ENCODE measurements at regions not wholly inside any gene's neighbourhood (a gene's known extent, or its start where the extent isn't known, plus 50 kb on each side); places are given as distances from the start of the nearest gene placed in this dataset.
"Not testable (repeated sequence)": the region's sequence is repeated elsewhere in the genome, so short reads cannot be mapped to it uniquely, and the experiment has no call there.

GRCh38 chr12:53872367-53872766, 66.3 kb upstream of the HOXC13 start:
- no peak for DNase-seq (ENCODE audit: low read depth)

GRCh38 chr12:53877961-53878360, 60.7 kb upstream of the HOXC13 start:
- not testable (repeated sequence) for DNase-seq (ENCODE audit: low read depth)

DNA sequence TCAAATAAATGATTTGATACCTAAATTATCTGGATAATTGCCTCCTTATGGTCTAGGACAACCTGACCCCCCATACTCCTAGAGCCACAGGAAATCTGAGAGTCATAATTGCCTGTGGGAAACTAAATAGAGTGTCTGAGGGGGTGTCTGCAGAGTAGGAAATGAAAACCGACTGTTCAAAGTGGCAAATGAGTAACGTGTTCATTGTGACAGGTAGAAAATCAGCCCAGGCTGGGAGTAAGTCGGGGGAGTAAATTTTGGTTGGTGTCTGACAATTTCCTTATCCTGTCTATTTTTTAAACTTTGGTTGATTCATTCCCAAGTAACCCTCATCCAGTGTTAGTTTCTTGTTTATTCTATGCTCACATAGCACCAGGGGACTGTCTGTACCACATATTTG, 51.6 kb upstream of the HOXC13 start:
- no peak for DNase-seq (ENCODE audit: low read depth)

DNA sequence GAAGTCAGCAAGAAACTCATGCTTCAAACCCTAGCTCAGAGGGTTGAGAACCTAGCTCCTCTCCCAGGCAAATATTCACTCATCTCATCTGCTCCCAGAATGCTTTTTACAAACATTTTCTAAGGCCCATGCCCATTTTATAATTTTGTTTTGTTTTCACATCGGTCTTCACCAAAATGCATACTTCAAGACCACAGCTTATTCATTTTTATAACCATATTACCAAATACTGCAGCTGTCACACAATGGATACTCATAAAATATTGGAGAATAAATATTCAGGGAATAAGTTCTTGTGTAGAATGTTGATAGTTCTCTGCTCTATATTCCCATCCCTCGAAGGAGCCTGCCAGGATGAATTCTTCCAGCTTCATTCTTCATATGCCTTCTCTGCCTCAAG, 50.8 kb upstream of the HOXC13 start:
- no peak for DNase-seq (ENCODE audit: low read depth)

Data from iris pigment epithelial cell (primary cell).